ENCODE measurements at regions not wholly inside any gene's neighbourhood (a gene's known extent, or its start where the extent isn't known, plus 50 kb on each side); places are given as distances from the start of the nearest gene placed in this dataset.
"Not testable (repeated sequence)": the region's sequence is repeated elsewhere in the genome, so short reads cannot be mapped to it uniquely, and the experiment has no call there.

DNA sequence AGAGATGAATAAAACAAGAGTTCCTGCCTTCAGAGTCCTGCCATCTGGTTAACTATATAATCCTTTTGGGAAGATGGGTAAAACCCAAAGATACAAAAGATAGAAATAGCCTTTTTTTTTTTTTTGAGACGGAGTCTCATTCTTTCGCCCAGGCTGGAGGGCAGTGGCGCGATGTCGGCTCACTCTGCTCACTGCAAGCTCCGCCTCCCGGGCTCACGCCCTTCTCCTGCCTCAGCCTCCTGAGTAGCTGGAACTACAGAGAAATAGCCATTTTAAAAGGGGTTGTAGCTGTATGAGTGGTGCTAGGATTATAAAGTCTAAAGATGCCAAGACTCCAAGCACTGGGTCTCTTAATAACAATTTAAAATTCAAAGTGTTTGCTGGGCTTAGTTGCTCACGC lies 97.2 kb downstream of the KDR start:
- no peak for DNase-seq (ENCODE audit: low read depth in 1 of 2, low spot score in 2 of 2)
- Histone ChIP-seq H3K4me3 (no peak overlapping the region), H3K27ac (no peak overlapping the region), H3K9me3 (replicated peaks) (no peaks in the 10 kb centered on the region), H3K27me3 (replicated peaks) (no peaks in the 10 kb centered on the region), H3K36me3 (no peaks in the 10 kb centered on the region), H3K4me1 (replicated peaks) (no peaks in the 10 kb centered on the region)

DNA sequence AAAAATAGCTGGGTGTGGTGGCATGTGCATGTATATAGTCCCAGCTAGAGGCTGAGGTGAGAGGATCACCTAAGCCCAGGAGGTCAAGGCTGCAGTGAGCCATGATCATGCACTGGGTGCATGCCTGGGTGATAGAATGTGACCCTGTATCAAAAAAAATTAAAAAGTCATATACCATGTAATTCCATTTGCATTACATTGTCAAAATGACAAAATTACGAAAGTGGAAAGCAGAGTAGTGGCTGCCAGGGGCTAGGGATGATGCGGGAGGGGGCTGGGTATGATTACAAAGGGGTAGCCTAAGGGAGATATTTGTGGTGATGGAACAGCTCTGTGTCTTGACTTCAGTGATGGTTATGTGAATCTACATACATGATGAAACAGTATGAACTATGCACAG lies 97.8 kb downstream of the KDR start:
- DNase-seq (ENCODE audit: low read depth in 1 of 2, low spot score in 2 of 2), result no peak
- Histone ChIP-seq H3K27me3 (replicated peaks) (no peaks in the 10 kb centered on the region), H3K27ac (no peak overlapping the region), H3K36me3 (no peaks in the 10 kb centered on the region), H3K9me3 (replicated peaks) (no peaks in the 10 kb centered on the region), H3K4me3 (no peak overlapping the region), H3K4me1 (replicated peaks) (no peaks in the 10 kb centered on the region)

DNA sequence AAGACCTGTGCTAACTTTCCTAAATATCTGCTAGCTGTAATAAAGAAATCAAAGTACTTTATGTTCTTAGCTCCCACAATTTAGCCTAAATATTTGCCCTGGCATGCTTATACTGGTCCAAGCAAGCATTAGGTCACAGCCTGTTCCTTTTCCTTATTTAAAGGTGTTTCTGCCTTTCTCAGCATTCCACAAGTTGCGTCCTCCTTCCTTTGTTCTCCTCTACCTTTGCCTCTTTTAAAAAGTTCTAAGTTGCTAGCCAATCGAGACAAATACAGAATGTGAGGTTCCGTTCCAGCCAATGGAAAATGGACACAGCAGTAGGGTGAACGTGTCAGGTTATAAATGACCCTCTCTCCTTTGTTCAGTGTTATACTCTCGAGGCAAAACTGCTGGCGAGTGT lies 99.9 kb downstream of the KDR start:
- not testable (repeated sequence) for H3K27me3 ChIP-seq (replicated peaks); H3K9me3 ChIP-seq (replicated peaks); H3K36me3 ChIP-seq; H3K27ac ChIP-seq; H3K4me3 ChIP-seq; H3K4me1 ChIP-seq (replicated peaks); DNase-seq (ENCODE audit: low read depth in 1 of 2, low spot score in 2 of 2)

DNA sequence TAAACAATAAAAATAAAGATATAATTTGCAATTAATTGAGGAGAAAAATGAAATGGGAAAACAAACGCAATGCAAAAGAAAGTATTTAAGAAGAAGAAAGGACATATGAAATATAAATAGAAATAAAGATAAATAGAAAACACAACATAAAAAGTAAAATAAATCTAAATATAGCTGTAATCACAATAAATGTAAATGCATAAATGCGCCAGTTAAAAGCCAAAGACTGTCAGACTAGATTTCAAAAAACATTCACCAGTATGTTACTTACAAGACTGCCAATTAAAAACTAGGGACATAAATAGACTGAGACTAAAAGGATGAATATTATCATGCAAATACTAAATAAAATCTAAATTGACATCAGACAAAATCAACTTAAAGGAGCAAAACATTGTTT lies 102.4 kb downstream of the KDR start:
- no peaks in the 10 kb centered on the region for H3K36me3 ChIP-seq
- H3K27me3 ChIP-seq (replicated peaks), result no peaks in the 10 kb centered on the region
- H3K27ac ChIP-seq, result no peak overlapping the region
- no peaks in the 10 kb centered on the region for H3K4me1 ChIP-seq (replicated peaks)
- no peak overlapping the region for H3K4me3 ChIP-seq
- DNase-seq (ENCODE audit: low read depth in 1 of 2, low spot score in 2 of 2), result no peak
- H3K9me3 ChIP-seq (replicated peaks), result no peaks in the 10 kb centered on the region

DNA sequence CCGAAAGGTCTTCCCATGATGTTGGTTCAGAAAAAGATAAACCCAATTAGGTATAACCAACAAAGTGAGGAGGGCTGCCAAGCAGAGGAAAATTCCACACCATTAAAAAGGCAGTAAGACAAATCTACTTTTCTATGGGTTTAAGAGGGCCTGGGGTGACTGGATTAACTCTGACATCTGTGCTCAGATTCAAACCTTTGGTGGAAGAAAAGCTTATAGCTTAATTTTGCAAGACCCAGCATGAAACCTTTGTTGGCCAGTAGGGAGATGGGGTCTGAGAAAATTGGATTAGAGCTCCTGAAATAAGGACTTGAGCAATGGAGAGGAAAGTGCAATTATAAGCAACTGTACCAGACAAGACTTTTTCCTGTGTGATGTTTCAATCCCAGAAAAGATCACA lies 104.2 kb downstream of the KDR start:
- Histone ChIP-seq H3K36me3 (no peaks in the 10 kb centered on the region), H3K4me1 (replicated peaks) (no peaks in the 10 kb centered on the region), H3K27me3 (replicated peaks) (no peaks in the 10 kb centered on the region), H3K27ac (no peak overlapping the region), H3K4me3 (no peak overlapping the region), H3K9me3 (replicated peaks) (no peaks in the 10 kb centered on the region)
- DNase-seq (ENCODE audit: low read depth in 1 of 2, low spot score in 2 of 2), result no peak

DNA sequence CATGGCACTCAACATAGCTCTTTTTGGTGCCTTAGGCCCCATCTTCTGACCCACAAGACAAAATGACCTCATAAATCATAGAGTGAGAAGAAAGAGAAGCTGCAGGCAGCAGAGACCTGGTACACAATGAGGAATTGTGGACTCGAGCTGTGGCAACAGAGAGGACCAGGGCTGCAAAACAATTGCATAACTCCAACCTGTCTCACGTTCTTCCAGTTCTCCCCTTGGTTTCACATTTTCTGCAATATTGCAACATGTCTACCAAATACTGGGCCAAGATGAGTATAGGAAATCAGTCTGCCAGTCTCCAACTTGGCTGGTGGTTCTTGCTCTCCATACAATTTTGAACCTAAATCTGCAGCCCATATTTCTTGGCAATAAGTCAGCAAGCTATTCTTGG lies 105.3 kb downstream of the KDR start:
- no peaks in the 10 kb centered on the region for H3K27me3 ChIP-seq (replicated peaks)

DNA sequence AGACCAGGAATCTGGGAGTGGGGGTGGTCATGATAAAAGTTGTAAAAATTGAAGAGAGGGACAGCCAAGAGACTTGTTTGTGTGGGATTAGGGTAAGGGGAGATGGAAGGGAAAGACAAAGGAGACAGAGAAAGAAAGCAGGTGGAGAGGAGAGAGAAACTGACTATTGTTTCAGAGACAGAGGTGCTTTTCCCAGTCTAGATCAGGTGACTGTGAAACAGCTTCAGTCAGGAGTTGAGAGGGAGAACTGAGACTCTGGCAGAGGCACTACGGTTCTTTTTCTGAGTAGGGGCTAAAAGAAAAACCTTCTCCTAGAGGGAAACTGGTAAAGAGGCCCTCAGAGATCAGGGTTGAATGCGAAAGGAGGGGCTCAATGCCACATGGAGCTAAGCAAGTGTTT lies 106.4 kb downstream of the KDR start:
- no peaks in the 10 kb centered on the region for H3K36me3 ChIP-seq
- no peaks in the 10 kb centered on the region for H3K4me1 ChIP-seq (replicated peaks)
- H3K4me3 ChIP-seq, result no peak overlapping the region
- H3K9me3 ChIP-seq (replicated peaks), result no peaks in the 10 kb centered on the region
- no peak for DNase-seq (ENCODE audit: low read depth in 1 of 2, low spot score in 2 of 2)
- H3K27me3 ChIP-seq (replicated peaks), result no peaks in the 10 kb centered on the region
- H3K27ac ChIP-seq, result no peak overlapping the region

More for the DNA sequence above, 105.3 kb downstream of the KDR start:
- H3K4me1 ChIP-seq (replicated peaks), result no peaks in the 10 kb centered on the region
- DNase-seq (ENCODE audit: low read depth in 1 of 2, low spot score in 2 of 2), result no peak
- no peaks in the 10 kb centered on the region for H3K36me3 ChIP-seq
- H3K27ac ChIP-seq, result no peak overlapping the region
- H3K4me3 ChIP-seq, result no peak overlapping the region
- no peaks in the 10 kb centered on the region for H3K9me3 ChIP-seq (replicated peaks)

DNA sequence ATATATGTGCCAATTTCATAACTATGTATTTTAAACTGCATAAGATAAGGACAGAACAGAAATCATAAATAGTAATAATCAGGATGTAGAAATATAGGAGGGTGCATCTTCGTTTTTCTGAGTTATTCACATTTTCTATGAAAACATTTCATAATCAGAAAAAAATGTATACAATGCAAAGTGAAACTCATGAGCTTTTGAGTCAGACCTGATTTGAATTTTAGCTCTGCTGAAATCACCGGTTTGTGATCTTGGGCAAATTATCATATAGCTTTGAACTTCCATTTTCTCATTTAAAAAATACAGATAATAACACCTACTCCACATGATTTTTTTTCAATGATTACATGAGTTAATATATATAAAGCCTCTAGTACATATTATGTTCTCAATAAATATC lies 106.9 kb downstream of the KDR start:
- Histone ChIP-seq H3K27ac (no peak overlapping the region), H3K4me3 (no peak overlapping the region), H3K9me3 (replicated peaks) (no peaks in the 10 kb centered on the region), H3K27me3 (replicated peaks) (no peaks in the 10 kb centered on the region), H3K36me3 (no peaks in the 10 kb centered on the region), H3K4me1 (replicated peaks) (no peaks in the 10 kb centered on the region)
- DNase-seq (ENCODE audit: low read depth in 1 of 2, low spot score in 2 of 2), result no peak

DNA sequence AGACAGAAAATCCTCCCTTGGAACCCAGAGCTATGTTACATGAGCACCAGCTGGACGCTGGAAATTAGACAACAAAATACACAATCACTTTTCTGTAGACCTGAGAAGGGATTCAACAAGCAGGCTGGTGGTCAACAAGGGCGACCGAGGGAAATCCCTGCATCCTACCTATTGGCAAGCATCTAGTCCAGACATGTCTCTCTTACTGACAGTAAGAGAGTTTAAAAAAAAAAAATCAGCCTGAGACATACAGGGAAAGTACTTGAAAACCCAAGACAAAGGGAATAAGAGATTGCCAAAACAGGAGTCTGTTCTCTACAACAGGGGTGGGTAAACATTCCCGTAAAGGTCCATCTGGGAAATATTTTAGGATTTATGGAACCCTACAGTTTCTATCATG lies 108.0 kb downstream of the KDR start:
- H3K4me3 ChIP-seq, result no peak overlapping the region
- no peak for DNase-seq (ENCODE audit: low read depth in 1 of 2, low spot score in 2 of 2)
- H3K9me3 ChIP-seq (replicated peaks), result no peaks in the 10 kb centered on the region
- H3K27ac ChIP-seq, result no peak overlapping the region
- no peaks in the 10 kb centered on the region for H3K4me1 ChIP-seq (replicated peaks)
- H3K27me3 ChIP-seq (replicated peaks), result no peaks in the 10 kb centered on the region
- H3K36me3 ChIP-seq, result no peaks in the 10 kb centered on the region

DNA sequence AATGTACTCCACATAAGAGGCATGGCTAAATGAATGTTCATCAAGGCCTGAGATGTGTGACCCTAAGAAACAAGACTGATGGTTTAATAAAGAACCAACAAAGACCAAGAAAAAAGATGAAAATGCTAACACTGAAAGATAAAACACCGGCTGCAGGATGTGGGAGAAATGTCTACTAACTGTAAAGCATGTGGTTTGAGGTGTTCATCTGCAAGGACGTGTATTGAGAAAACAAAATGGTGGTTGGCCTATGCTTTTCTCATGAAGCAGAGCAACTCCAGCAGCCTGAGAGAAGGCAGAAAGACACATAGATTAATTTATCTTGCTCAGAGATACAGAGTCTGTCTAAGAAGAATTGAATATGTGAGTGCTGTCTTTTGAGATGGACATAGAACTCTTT lies 109.3 kb downstream of the KDR start:
- Histone ChIP-seq H3K27ac (no peak overlapping the region), H3K36me3 (no peaks in the 10 kb centered on the region), H3K4me3 (no peak overlapping the region), H3K9me3 (replicated peaks) (no peaks in the 10 kb centered on the region), H3K4me1 (replicated peaks) (no peaks in the 10 kb centered on the region), H3K27me3 (replicated peaks) (no peaks in the 10 kb centered on the region)
- no peak for DNase-seq (ENCODE audit: low read depth in 1 of 2, low spot score in 2 of 2)

DNA sequence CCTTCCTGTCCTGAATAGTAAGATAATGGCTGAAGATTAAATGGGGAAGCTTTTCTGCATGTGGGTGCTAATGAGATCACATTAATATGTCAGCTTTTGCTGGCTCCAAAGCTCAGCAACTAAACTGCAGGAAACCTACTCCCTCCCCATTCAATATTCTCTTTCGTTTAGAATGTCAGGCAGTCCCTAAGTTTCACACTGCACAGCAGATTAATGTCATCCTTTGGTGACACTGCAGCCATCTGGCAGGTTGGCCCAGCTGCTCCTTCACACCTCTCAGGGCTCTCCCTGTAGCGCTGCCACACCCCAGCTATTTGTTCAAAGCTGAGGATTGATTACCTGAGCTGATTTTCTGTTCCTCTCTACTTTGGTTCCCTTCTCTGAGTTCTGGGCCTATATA lies 110.5 kb downstream of the KDR start:
- Histone ChIP-seq H3K27ac (no peak overlapping the region), H3K4me1 (replicated peaks) (no peaks in the 10 kb centered on the region), H3K4me3 (no peak overlapping the region), H3K9me3 (replicated peaks) (no peaks in the 10 kb centered on the region), H3K36me3 (no peaks in the 10 kb centered on the region), H3K27me3 (replicated peaks) (no peaks in the 10 kb centered on the region)
- no peak for DNase-seq (ENCODE audit: low read depth in 1 of 2, low spot score in 2 of 2)

DNA sequence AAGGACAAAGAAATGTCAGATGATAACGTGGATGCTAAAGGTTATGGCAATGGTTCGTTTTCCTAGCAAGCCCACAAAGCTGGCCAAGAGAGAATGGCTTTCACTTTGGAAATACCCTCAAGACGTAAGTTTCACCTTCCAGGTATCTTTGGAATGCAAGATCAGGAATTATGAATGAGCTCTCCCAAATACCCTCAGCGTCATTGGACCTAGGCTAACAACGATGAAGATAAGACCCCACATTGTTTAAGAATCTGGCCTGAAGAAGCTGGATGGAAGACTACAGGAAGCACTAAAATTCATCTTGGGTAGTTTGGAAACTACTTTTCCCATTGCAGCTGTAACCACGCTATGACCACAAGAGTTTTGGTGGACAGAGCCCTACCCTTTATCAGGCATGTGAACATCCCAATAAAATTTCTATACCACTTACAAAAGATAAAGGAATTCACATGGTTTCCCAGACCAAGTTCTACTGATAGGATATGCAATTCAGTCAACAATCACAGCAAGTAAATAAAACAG lies 111.9 kb downstream of the KDR start:
- H3K4me3 ChIP-seq, result no peak overlapping the region
- no peaks in the 10 kb centered on the region for H3K27me3 ChIP-seq (replicated peaks)
- DNase-seq (ENCODE audit: low read depth in 1 of 2, low spot score in 2 of 2), result no peak
- no peak overlapping the region for H3K27ac ChIP-seq
- H3K4me1 ChIP-seq (replicated peaks), result no peaks in the 10 kb centered on the region
- no peaks in the 10 kb centered on the region for H3K9me3 ChIP-seq (replicated peaks)
- no peaks in the 10 kb centered on the region for H3K36me3 ChIP-seq

DNA sequence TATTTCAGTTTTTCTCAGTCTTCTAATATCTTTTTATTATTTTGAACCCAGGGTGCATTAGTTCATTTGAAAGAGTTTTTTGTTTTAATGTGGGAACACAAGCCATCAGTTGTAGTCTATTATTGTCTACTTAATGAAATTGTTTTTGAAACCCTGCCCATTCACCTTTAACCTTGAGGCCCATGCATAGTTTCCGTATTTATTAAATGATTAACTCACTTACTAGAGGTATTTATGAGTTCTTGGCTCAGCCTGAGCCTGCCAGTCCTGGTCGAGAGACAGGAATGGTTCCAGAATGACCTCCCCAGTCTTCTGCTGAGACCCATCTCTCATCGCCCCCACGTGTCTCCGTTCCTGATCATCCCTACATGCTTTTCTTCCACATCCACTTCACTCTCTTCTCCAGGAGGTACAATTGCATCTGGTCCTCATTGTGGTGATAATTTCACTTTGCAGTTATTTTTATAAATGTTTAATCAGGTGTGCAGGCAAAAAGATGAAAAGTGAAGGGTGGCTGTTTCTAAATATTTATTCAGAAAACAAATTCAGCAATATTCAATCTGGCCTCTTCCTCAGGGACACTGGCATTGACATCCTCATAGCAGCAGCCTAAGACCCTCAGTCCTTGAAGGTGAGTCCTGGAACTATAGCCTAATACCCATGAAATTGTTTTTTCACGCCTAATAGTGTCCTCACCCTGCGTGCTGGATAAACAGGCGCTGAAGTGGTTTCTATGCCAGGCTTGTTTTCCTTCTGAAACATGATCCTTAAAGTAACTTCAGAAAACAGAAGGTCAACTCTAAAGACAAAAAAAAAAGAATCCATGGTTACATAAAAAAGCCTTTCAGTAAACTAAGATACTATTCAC lies 112.8 kb downstream of the KDR start:
- no peak for DNase-seq (ENCODE audit: low read depth in 1 of 2, low spot score in 2 of 2)
- Histone ChIP-seq H3K36me3 (no peaks in the 10 kb centered on the region), H3K4me1 (replicated peaks) (no peaks in the 10 kb centered on the region), H3K27ac (no peak overlapping the region), H3K9me3 (replicated peaks) (no peaks in the 10 kb centered on the region), H3K27me3 (replicated peaks) (no peaks in the 10 kb centered on the region), H3K4me3 (no peak overlapping the region)

DNA sequence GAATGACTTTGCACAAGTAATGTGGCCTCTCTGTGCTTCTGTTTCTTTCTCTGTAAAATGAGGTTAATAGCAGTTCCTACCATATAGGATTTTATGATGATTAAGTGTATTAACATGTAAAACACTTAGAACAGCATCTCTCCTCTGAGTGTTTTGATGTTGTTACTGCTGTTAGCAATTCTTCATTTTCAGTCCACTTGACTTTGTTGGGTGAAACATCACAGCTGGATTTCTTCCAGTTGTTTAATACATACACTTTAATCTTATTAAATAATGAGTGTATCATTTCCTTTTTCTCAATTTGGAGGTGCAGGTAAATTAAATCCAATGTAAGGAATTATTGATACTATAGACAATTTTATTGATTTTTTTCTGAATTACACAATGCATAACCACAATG lies 113.6 kb downstream of the KDR start:
- no peaks in the 10 kb centered on the region for H3K9me3 ChIP-seq (replicated peaks)
- H3K27me3 ChIP-seq (replicated peaks), result no peaks in the 10 kb centered on the region
- no peak overlapping the region for H3K27ac ChIP-seq
- H3K36me3 ChIP-seq, result no peaks in the 10 kb centered on the region
- H3K4me1 ChIP-seq (replicated peaks), result no peaks in the 10 kb centered on the region
- H3K4me3 ChIP-seq, result no peak overlapping the region
- DNase-seq (ENCODE audit: low read depth in 1 of 2, low spot score in 2 of 2), result no peak

DNA sequence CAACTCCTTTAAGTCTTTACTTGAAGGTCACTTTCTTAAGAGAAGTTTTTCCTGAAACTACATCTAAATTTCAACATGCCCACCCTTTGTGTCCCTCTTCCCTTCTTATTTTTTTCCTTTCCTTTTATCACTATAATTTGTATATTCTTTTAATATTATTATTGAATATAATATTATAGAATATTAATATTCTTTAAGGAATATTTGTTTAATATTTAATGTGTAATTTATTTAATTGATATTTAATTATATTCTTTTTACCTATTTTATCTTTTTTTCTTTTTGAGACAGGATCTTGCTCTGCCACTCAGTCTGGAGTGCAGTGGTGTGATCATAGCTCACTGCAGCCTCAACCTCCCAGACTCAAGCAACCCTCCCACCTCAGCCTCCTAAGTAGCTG lies 114.8 kb downstream of the KDR start:
- Histone ChIP-seq H3K36me3 (no peaks in the 10 kb centered on the region), H3K4me3 (no peak overlapping the region), H3K9me3 (replicated peaks) (no peaks in the 10 kb centered on the region), H3K4me1 (replicated peaks) (no peaks in the 10 kb centered on the region), H3K27me3 (replicated peaks) (no peaks in the 10 kb centered on the region), H3K27ac (no peak overlapping the region)
- no peak for DNase-seq (ENCODE audit: low read depth in 1 of 2, low spot score in 2 of 2)

All from SJSA1 (cell line).